HG03097 (cell line): ENCODE measurements at regions not wholly inside any gene's neighbourhood (a gene's known extent, or its start where the extent isn't known, plus 50 kb on each side); places are given as distances from the start of the nearest gene placed in this dataset.
"Not testable (repeated sequence)": the region's sequence is repeated elsewhere in the genome, so short reads cannot be mapped to it uniquely, and the experiment has no call there.

ENCODE experiments used
- ATAC-seq: cut with Tn5 transposase; IDR thresholded peaks from one replicate; pipeline ENCODE4 v1.9.1; 2021; ENCODE audit not compliant: unreplicated experiment, low FRiP score

DNA sequence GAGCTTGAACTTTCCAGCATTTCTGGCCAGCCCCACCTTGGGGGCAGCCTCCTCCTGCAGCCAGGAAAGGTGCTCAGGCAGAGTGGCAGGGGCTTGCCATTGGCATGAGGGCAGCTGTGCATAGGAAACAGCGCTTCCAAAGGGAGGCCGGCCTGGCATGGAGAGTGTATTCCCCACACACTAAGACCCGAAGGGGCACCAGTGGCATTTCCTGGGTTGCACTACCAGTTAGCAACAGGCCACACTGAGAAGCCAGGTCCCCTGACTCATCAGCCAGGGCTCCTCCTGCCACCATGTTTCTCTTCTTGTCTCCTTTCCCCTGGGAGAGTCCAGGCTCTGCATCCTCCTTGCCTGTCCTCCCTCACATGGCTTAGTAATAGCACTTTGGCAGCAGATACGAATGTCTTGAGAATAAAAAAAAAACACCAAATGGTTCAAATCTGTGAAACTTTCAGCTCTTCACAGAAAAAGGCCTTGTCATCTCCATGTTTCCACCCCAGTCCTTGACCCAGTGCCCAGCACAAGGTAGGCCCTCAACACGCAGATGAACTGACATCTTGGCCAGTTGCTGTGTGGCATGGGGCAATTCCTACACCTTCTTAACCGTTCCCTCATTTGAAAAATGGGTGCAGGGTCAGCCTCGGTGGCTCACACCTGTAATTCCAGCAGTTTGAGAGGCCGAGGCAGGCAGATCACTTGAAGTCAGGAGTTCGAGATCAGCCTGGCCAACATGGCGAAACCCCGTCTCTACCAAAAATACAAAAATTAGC is 180.4 kb downstream of the SMAD6 start:
- ATAC-seq, result no peak

DNA sequence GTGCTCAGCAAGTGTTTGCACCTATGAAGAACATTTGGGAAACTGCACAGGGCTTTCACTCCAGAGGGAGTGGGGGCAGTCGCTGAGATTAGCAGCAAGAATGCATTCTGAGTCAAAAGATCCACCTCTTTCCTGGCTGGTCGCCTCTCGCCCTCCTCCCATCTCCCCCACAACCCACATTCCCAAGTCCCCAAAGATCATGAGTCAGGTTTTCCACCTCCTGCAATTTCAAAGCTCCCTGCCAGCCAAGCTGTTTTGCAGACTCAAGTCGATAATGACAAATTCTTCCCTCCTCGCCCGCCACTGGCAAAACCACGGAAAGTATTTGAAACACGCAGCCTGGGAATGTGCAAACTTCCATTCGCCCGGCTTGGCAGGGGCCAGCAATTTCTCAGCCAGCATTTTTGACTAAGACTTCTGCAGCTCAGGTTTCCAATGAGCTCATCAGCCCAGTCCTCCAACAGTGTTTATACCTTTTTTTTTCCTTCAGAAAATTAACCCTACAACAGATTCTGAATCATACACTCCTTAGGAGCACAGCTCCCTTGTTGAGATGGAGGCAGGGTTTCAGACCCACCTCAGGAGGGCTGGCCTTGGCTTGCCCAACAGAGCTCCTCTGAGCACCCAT is 181.4 kb downstream of the SMAD6 start:
- ATAC-seq, result no peak

DNA sequence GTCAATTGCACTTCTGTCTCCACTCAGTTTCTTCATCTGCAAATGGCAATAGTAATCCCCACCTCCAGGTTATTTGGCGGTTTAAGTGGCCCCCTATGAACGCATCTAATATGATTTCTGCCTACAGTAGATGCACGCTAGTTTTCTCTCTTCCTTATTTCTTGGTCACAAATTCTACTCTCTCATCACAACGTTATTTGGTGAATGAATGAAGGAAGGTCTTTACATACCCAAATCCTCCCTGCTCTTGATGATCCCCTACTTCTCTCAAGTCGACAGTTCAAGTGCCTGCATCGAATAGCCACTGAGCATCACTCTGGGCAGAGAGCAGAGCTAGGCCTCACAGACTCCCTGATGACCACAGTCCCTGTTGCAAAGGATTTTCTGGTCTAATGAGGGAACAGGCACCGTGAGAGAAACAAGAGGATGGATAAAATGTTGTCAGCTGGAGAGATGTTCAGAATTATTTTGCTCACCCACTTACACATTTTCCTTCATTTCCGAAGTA is 181.2 kb upstream of the SMAD3 start:
- no peak for ATAC-seq

DNA sequence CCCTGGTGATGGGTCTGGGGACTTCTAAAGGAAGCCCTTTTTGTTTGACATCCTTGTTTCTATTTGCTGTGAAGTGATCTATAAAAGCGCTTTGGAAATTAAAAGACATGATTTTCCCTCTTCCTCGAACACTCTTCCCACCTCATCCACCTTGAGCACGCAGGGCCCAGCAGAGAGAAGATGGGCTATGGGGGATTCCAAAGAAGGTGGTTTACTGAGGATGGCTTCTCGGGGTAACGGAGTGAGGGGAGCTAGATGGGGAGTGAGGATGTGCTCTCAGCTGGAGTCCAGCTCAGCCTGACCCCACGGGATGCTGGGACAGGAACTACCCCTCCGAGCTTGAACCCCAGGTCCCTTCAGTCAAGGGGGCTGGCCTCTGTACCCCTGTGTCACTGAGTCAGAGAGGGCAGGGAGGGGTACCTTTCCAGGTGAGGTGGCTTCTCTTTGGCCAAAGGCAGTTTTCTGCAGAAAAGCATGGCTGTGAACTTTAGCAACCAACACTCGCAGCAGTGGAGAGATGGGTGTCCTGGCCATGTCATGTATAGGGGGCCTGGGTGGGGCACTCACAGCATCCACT is 180.7 kb upstream of the SMAD3 start:
- ATAC-seq, result no peak

DNA sequence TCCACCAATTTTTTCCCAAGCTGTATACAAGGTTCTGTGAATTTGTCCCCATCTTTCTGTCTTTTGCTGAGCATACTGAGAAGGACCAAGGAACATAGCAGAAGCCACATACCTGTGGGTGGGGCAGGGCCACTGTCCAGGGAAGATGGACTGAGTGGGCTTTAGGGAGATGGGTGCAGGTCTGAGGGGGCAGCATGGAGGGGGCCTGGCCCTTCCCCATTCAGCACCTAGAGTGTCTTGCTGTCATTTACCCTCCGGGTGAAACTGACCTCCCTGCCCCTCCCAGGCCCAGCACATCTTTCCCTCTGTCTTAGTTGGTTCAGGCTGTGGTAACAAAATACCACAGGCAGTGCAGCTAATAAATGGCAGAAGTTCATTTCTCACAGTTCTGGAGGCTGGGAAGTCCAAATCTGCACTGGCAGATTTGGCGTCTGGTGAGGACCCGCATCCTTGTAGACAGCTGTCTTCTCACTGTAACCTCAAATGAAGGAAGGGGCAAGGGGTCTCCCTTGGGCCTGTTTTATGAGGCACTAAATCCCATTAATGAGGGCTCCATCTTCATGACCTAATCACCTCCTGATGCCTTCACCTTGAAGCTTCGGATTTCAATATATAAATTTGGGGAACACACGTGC is 180.0 kb upstream of the SMAD3 start:
- no peak for ATAC-seq

DNA sequence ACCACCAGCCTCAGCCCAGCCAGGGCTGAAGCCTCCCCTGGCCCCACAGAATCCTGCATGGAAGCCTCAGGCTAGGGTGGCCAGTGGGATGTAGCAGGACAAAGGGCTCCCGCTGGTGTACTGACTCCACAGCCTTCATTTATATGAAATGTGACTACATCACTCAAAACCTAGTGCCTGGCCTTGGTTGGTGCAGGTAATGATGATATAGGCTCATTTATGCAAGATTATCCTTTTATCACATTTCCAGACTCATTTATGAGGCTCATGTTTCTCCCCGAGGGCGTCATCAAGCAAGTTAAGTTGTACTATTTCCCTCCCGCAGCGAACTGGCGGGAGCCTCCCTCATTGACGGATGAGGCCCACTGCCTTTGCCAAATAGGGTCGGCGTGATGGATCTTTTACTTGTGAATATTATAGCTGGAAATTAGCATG is 179.1 kb upstream of the SMAD3 start:
- no peak for ATAC-seq

DNA sequence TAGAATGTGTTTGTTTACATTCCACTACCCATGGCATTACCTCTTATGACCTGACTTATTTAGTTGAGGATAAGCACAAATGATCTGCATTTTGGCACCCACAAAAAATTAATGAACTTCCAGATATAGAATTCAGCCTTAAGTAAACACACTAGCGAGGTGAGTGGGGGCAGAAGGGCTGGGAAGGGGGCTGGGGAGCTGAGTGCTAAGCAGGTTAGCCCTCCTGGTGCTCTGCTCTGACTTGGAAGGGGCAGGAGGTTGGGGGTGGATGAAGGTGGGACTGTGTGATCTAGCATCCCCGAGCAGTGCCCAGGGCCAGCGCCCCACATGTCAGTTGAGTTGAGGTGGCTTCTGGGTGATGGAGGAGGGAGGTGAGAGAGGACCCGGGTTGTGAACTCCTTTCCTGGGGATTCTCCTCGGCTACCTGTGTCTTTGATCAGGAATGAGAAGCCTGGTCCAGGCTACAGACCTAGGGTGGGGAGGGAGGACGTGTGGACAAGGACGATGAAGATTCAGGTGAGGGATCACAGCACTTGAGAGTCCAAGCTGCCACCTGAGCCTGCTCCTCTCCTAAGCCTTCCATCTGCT is 178.6 kb upstream of the SMAD3 start:
- ATAC-seq, result no peak

DNA sequence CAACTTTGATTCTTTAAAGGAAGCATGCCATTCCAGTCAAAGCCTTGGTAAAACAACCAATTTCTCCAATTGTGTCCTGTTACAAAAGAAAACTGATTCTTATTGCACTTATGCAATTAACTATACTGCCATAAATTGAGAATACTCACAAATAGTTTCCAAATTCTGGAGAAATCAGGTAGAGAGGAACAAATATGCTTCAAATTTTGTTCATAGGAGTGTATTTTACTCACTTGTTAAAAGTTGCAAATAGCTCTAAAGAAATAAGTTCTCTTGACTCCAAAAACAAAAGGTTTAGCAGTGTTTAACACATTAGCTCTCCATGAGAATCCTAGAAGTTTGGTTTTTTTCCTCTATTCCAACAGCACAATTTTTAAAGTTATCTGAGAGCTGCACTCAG is 176.1 kb upstream of the SMAD3 start:
- not testable (repeated sequence) for ATAC-seq

DNA sequence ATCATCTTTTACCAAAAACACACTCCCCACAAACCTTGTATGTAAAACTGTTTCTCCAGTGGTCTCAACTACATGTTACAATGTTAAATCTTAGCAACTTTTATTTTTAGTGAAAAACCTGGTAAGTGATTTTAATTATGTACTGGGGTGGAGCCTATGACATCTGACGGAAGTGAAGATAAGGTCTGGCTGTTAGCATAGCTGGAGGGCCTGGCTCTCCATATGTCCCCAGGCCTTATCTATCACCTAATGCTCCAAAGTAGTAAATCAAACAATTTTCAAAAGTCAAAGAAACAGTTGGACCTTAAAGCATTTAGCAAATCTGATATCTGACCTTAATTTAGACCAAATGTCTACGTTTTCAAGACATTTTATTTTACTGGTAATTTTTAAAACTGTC is 173.6 kb upstream of the SMAD3 start:
- no peak for ATAC-seq

DNA sequence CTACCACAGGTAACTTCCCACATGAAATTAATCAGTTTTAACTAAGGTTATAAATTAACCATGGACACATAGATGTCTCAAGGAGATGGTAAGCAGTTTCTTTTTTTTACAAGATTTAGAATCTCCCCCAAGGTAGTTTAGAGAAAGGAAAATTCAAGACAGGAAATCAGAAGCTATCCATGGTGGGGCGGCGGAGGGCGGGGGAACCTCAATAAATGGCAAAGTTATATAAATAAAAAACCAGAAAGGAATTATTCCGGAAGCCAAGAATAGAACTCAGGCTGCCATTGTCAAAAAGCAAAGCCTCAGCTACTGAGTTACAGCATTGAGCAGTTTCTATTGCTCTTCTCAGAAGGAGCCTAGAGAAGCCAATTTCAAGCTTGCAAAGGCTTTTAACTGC is 172.1 kb upstream of the SMAD3 start:
- ATAC-seq, result no peak

DNA sequence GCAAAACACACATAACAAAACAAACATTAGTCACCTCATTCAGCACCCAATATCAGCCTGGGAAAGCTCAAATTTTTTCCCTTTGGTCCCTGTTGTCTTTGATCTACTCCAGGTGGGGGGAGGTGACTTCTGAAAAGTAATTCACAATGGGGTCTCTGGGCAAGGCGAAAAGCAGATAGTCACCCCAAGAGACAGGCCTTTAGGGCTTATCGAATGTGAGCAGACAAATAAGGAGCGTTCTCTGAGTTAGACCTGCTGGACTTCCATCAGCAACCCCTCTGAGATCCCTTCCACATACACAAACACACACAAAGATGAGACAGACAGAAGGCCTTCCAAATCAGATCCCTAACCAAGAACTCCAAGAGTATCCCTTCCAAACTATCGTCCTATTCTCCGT is 171.0 kb upstream of the SMAD3 start:
- no peak for ATAC-seq

DNA sequence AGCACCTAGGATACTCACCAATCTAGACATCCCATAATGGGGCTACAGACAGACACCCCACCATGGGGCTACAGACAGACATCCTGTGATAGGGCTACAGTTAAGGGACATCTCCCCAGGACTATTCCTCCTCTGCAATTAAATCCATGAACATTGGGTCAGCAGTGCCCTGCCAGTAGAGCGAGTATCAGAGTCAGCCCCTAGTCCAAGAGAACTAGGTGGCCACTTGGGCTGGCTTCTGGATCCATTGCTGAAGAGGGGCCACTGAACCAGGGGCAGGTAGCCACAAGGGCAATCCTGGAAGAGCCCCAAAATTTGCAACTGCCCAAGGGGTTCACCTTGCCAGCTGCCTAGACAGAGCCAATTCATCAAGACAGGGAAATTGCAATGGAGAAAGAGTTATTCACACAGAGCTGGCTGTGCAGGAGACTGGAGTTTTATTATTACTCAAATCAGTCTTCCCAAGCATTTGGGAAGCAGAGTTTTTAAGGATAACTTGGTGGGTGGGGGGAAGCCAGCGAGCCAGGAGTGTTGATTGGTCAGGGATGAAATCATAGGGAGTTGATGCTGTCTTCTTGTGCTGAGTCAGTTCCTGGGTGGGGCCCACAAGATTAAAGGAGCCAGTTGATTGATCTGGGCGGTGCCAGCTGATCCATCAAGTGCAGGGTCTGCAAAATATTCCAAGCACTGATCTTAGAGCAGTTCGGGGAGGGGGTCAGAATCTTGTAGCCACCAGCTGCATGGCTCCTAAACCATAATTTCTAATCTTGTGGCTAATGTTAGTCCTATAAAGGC is 170.2 kb upstream of the SMAD3 start:
- ATAC-seq, result no peak

DNA sequence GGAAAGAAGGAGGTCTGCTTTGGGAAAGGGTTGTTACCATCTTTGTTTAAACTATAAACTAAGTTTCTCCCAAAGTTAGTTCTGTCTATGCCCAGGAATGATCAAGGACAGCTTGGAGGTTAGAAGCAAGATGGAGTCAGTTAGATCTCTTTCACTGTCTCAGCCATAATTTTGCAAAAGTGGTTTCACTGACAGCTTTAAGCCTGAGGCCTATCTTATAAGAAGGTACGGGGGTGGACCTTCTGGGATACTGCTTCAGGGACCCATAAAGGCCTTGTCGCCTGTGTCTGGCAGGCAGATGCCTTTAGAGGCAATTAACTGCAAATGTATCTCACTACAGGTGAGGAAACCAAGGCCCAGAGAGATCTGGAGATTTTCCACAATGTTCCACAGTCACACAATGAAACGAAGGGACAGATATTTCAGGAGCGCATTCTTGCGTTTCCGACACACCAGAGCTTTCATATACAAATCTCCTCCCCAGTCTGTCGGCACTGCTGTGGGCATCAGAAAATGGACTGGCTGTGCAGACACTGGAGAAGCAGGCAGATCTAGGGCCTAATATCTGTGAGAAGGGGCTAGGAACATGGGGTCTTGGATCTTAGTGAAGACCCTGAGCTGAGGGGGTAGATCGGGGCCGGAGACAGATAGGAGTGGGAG is 169.5 kb upstream of the SMAD3 start:
- ATAC-seq, result no peak

DNA sequence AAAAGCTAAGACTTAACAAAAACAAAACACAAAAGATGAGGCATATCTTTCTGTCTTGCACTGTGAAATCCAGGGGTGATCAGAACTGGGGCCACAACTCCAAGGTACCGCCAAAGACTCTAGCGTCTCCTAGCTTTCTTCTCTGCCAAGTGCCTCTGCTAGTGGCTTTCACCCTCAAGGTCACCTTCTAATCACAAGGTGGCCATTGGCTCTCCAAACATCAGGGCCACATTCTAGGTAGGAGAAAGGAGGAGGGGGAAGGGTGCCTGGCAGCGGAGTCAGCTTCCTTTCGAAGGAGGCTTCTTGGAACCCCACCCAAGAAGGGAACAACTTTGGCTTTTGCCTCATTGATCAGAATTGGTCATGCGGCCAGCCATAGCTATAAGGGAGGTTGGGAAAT is 168.8 kb upstream of the SMAD3 start:
- ATAC-seq, result no peak

DNA sequence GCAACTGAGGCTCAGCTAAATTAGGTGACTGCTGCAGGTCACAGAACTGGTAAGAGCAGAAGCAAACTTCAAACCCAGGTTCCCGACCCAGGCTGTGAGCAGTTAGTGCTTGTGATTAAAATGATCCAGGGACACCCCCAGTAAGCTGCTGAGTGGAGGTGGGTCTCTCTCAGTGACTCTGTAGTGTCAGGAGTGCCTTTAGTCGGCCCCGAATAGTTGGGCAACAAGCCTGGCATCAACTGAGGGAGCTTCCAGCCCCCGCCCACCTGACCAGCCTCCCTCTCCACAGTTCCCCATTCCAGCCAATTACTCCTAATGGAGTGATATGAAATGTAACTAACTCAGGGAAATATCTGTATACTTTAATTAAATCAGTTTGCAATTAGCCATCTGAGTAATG is 168.0 kb upstream of the SMAD3 start:
- no peak for ATAC-seq

DNA sequence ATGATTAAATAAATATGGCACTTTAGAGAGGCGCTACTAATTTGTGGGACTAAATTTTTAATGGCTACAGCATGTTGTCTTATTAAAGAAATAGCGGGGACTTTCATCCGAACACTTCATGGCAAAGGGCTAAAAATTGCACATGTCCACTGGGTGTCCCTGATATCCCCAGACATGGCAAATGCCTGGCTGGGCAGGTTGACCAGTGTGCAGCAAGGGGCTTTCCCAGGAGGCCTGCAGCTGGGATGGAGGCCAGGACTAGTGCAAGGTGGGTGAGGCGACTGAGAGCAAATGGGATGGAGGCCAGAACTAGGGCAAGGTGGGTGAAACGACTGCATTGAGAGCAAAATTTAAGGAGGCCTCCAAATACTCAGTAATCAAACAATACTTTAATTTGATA is 167.4 kb upstream of the SMAD3 start:
- no peak for ATAC-seq

DNA sequence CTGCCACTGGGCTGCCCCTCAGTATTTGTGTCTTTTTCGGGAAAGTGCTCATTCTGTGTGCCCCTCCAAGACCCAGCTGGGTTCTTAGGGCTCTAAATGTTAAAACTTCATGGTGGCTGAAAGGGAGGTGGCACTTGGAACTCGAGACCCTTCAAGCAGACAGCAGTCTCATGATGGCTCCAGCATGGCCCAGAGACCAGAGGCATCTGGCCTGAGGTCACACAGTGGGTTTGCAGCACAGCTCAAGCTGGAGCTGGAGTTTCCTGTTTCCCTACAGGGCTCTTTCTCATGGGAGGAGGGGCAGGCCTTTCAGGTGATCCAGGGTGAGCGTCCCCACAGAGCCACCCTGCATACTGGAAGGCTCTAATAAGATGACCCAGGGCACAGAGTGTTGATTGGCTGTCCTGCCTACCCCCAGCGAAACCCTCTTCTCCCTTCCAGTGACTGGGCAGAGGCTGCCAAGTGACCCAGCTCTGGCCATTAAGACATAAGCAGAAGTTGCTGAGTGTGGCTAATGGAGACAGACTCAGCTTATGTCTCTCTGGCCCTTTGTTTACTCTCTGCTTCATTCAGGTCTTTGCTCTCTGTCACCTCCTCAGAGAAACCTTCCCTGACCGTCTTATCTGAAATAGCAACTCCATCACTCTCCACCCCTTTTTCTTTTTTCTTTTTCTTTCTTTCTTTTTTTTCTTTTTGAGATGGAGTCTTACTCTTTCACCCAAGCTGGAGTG is 166.6 kb upstream of the SMAD3 start:
- ATAC-seq, result no peak

DNA sequence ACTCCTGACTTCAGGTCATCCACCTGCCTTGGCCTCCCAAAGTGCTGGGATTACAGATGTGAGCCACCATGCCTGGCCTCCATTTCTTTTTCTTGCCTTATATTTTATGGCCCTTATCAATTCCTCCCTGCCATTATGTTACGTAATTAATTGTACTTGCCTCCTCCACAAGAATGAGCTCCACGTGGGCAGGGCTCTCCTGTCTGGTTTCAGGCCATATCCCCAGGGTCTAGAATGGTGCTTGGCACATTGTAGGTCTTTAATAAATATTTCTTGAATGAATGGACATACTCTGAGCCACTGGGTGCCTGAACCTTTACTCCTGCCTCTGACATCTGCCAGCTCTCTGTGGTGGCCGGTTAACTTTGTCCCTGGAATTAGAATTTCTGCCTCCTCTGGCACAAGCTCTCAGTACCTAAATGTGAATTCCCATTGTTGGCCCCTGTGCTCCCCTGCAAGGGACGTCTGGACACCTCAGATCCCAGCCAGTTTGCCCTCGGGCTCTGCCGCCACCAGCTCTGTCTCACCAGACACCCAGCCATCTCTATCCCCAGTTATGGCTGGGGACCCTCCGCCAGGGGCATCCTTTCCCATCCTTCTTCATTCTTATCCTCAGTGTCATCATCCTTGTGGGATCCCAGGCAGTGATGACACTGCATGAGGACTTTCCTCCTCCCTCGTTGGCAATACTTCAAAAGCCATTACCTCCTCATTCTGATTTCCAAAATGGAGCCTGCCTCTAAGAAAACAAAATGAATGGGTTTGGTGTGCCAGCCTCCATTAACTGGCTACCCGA is 165.6 kb upstream of the SMAD3 start:
- ATAC-seq, result no peak
